WERI-Rb-1 (cell line): ENCODE measurements at regions not wholly inside any gene's neighbourhood (a gene's known extent, or its start where the extent isn't known, plus 50 kb on each side); places are given as distances from the start of the nearest gene placed in this dataset.

Source experiments
- DNase-seq: peaks from one replicate; pipeline ENCODE4 v3.0.0-alpha.2; 2020
- H3K27ac ChIP-seq: fragments of 250-450 bp; sonication (Bioruptor Pico); 2 replicates; pipeline ENCODE4 v1.5.1; 2020; ENCODE audit warnings: mild to moderate bottlenecking, moderate library complexity
- H3K27me3 ChIP-seq: fragments of 250-450 bp; sonication (Bioruptor Pico); 2 replicates; pipeline ENCODE4 v1.5.1; 2021; ENCODE audit warnings: mild to moderate bottlenecking, low read depth, moderate library complexity; ENCODE audit not compliant: insufficient read depth, severe bottlenecking
- H3K36me3 ChIP-seq: fragments of 250-450 bp; sonication (Bioruptor Pico); 2 replicates; pipeline ENCODE4 v1.5.1; 2020; ENCODE audit warnings: mild to moderate bottlenecking, moderate library complexity
- H3K4me3 ChIP-seq: 2 replicates; pipeline ENCODE4 v1.5.1; 2011; ENCODE audit warnings: low read depth, mild to moderate bottlenecking, control low read depth, low read length
- H3K9me3 ChIP-seq: fragments of 250-450 bp; sonication (Bioruptor Pico); 2 replicates; pipeline ENCODE4 v1.5.1; 2021; ENCODE audit warnings: mild to moderate bottlenecking, moderate library complexity; ENCODE audit not compliant: severe bottlenecking
- CTCF ChIP-seq: IDR thresholded peaks from 2 replicates; pipeline ENCODE4 v1.5.1; 2011; ENCODE audit warnings: low read depth, mild to moderate bottlenecking, control low read depth, inconsistent platforms, low read length

- H3K36me3 ChIP-seq: no peaks in the 10 kb centered on the region
- no peak for DNase-seq
- no peaks in the 10 kb centered on the region for H3K9me3 ChIP-seq
- no peak overlapping the region for H3K27ac ChIP-seq
- H3K4me3 ChIP-seq: no peak overlapping the region
- no peak for TF ChIP-seq CTCF
- no peaks in the 10 kb centered on the region for H3K27me3 ChIP-seq
Measured at GRCh38 chr3:63768888-63769287, 50.2 kb upstream of the C3orf49 start.
